Uterus (tissue), 3 donors: ENCODE measurements at regions not wholly inside any gene's neighbourhood (a gene's known extent, or its start where the extent isn't known, plus 50 kb on each side); places are given as distances from the start of the nearest gene placed in this dataset.

Experiments used
- DNase-seq, 2 donors: peaks; one replicate each; pipeline ENCODE4 v3.0.0-alpha.2; 2019 to 2020
- H3K27ac ChIP-seq, 2 donors: fragments of 200-600 bp; sonication (generic); 1 replicate in 1 of 2; 2 replicates in 1 of 2; pipeline ENCODE4 v1.5.1; 2016 to 2018
- H3K27me3 ChIP-seq, 2 donors: fragments of 200-600 bp; sonication (generic); one replicate each; pipeline ENCODE4 v1.5.1; 2018 to 2019; ENCODE audit warnings: control low read depth in 1 of 2
- H3K36me3 ChIP-seq, 2 donors: fragments of 200-600 bp; sonication (generic); one replicate each; pipeline ENCODE4 v1.5.1; 2019; ENCODE audit warnings: control low read depth in 1 of 2
- H3K4me1 ChIP-seq, 2 donors: fragments of 200-600 bp; sonication (generic); one replicate each; pipeline ENCODE4 v1.5.1; 2018 to 2019; ENCODE audit warnings: control low read depth in 1 of 2
- H3K4me3 ChIP-seq, 2 donors: fragments of 200-600 bp; sonication (generic); 1 replicate in 1 of 2; 2 replicates in 1 of 2; pipeline ENCODE4 v1.5.1; 2018 to 2019; ENCODE audit warnings: mild to moderate bottlenecking in 1 of 2
- H3K9me3 ChIP-seq, 2 donors: fragments of 200-600 bp; sonication (generic); one replicate each; pipeline ENCODE4 v1.5.1; 2019; ENCODE audit warnings: control low read depth in 1 of 2
- CTCF ChIP-seq, 4 experiments: fragments of 200-600 bp in 2 of 4; fragments of 450-650 bp in 2 of 4; sonication (generic) in 2 of 4; IDR thresholded peaks; one replicate each; pipeline ENCODE4 v1.5.1; 2016 to 2019; ENCODE audit warnings: antibody characterized with exemption in 4 of 4, mild to moderate bottlenecking in 2 of 4, moderate library complexity in 1 of 4
- POLR2A ChIP-seq, 2 donors: fragments of 450-650 bp; IDR thresholded peaks; one replicate each; pipeline ENCODE4 v1.6.1; 2016; ENCODE audit warnings: antibody characterized with exemption in 2 of 2, mild to moderate bottlenecking in 1 of 2, moderate library complexity in 1 of 2
- intact Hi-C: fragments of 100-400 bp; cut with DNase I; formaldehyde crosslinking; loops from one replicate; pipeline ENCODE4 v1.15.1; 2023; ENCODE audit warnings: low total_unique reads
- donor health status: DM: yes; HTN: yes; CAD: no.

- TF ChIP-seq CTCF (IDR thresholded peaks at IDR 0.05) (no peak), POLR2A (IDR thresholded peaks at IDR 0.05) (no peak)
- Histone ChIP-seq H3K27ac (no peak overlapping the region), H3K4me3 (no peak overlapping the region), H3K36me3 (no peaks in the 10 kb centered on the region), H3K9me3 (no peaks in the 10 kb centered on the region), H3K27me3 (no peaks in the 10 kb centered on the region), H3K4me1 (no peaks in the 10 kb centered on the region)
- DNase-seq = no peak
- intact Hi-C loops = no loop called here
Observed at GRCh38 chr3:189042832-189043231, 128.9 kb upstream of the TPRG1 start.

GRCh38 chr3:189049458-189050236, 122.1 kb upstream of the TPRG1 start:
- H3K27ac ChIP-seq = no peak overlapping the region
- no peaks in the 10 kb centered on the region for H3K36me3 ChIP-seq
- no peaks in the 10 kb centered on the region for H3K27me3 ChIP-seq
- no peak for DNase-seq
- intact Hi-C loops = no loop called here
- no peaks in the 10 kb centered on the region for H3K4me1 ChIP-seq
- no peak overlapping the region for H3K4me3 ChIP-seq
- TF ChIP-seq CTCF (IDR thresholded peaks at IDR 0.05) (no peak), POLR2A (IDR thresholded peaks at IDR 0.05) (no peak)
- no peaks in the 10 kb centered on the region for H3K9me3 ChIP-seq

- intact Hi-C loops = no loop called here
- no peaks in the 10 kb centered on the region for H3K36me3 ChIP-seq
Observed at GRCh38 chr3:189053322-189053721, 118.4 kb upstream of the TPRG1 start.

GRCh38 chr3:189056646-189057335, 115.0 kb upstream of the TPRG1 start:
- Histone ChIP-seq H3K27ac (no peak overlapping the region), H3K4me1 (no peaks in the 10 kb centered on the region), H3K36me3 (no peaks in the 10 kb centered on the region), H3K4me3 (no peak overlapping the region), H3K9me3 (no peaks in the 10 kb centered on the region), H3K27me3 (no peaks in the 10 kb centered on the region)
- intact Hi-C loops = no loop called here
- no peak for TF ChIP-seq POLR2A (IDR thresholded peaks at IDR 0.05)
- no peak for TF ChIP-seq CTCF (IDR thresholded peaks at IDR 0.05)
- DNase-seq = no peak

More at GRCh38 chr3:189053322-189053721, 118.4 kb upstream of the TPRG1 start:
- H3K4me3 ChIP-seq = no peak overlapping the region
- DNase-seq = no peak
- H3K4me1 ChIP-seq = no peaks in the 10 kb centered on the region
- H3K9me3 ChIP-seq = no peaks in the 10 kb centered on the region
- H3K27ac ChIP-seq = no peak overlapping the region
- no peak for TF ChIP-seq CTCF (IDR thresholded peaks at IDR 0.05)
- TF ChIP-seq POLR2A (IDR thresholded peaks at IDR 0.05) = no peak
- no peaks in the 10 kb centered on the region for H3K27me3 ChIP-seq

- Histone ChIP-seq H3K36me3 (no peaks in the 10 kb centered on the region), H3K4me3 (no peak overlapping the region), H3K27me3 (no peaks in the 10 kb centered on the region), H3K27ac (no peak overlapping the region), H3K9me3 (no peaks in the 10 kb centered on the region), H3K4me1 (no peaks in the 10 kb centered on the region)
- DNase-seq = no peak
- no peak for TF ChIP-seq POLR2A (IDR thresholded peaks at IDR 0.05)
- no peak for TF ChIP-seq CTCF (IDR thresholded peaks at IDR 0.05)
- intact Hi-C loops = no loop called here
Observed at GRCh38 chr3:189057369-189057768, 114.4 kb upstream of the TPRG1 start.
